Psoas muscle (tissue), 7 donors: ENCODE measurements at regions not wholly inside any gene's neighbourhood (a gene's known extent, or its start where the extent isn't known, plus 50 kb on each side); places are given as distances from the start of the nearest gene placed in this dataset.

Experiments used
- ATAC-seq, 4 donors: fragments of 200-7000 bp; cut with Tn5 transposase; one replicate each; pipeline ENCODE4 v1.9.1; 2020; ENCODE audit warnings: moderate library complexity in 3 of 4, mild to moderate bottlenecking in 2 of 4
- DNase-seq, 2 donors: peaks; one replicate each; pipeline ENCODE4 v3.0.0-alpha.2; 2020
- H3K27ac ChIP-seq: fragments of 200-600 bp; one replicate; pipeline ENCODE4 v1.8.0; 2022
- H3K27me3 ChIP-seq, 3 donors: fragments of 200-600 bp in 1 of 3; one replicate each; pipeline versions ENCODE4 v1.6.1 to v1.8.0; 2013 to 2022; ENCODE audit warnings: low read length in 2 of 3, mild to moderate bottlenecking in 2 of 3, moderate library complexity in 1 of 3; ENCODE audit not compliant: insufficient read depth in 3 of 3
- H3K36me3 ChIP-seq, 2 donors: fragments of 200-600 bp in 1 of 2; one replicate each; pipeline versions ENCODE4 v1.6.1 to v1.8.0; 2013 to 2022; ENCODE audit warnings: low read depth in 1 of 2, mild to moderate bottlenecking in 1 of 2, moderate library complexity in 1 of 2; ENCODE audit not compliant: insufficient read depth in 1 of 2
- H3K4me1 ChIP-seq: fragments of 200-600 bp; one replicate; pipeline ENCODE4 v1.8.0; 2022
- H3K4me3 ChIP-seq: fragments of 200-600 bp; one replicate; pipeline ENCODE4 v1.8.0; 2022; ENCODE audit warnings: mild to moderate bottlenecking
- H3K9me3 ChIP-seq: fragments of 200-600 bp; one replicate; pipeline ENCODE4 v1.8.0; 2022
- CTCF ChIP-seq: fragments of 200-600 bp; IDR thresholded peaks from one replicate; pipeline ENCODE4 v1.8.0; 2022; ENCODE audit warnings: antibody characterized with exemption
- WGBS, 3 donors: extraction: QIAGEN DNeasy Blood & Tissue Kit; methylation state at CpG; one replicate each; pipeline versions ENCODE4 v1.1.6 to v1.1.7; 2013; 5-methylcytosine and 5-hydroxymethylcytosine counted together
- intact Hi-C, 2 donors: fragments of 100-400 bp; cut with DNase I; formaldehyde crosslinking; loops; one replicate each; pipeline versions ENCODE4 v1.11.0 to v1.14.2; 2022
- donor health status: healthy with polysubstance abuse.
- donor health status: DM: no; HTN: no; CAD: no; lungs with moderate emphysema.
- donor health status: Bipolar disorder and iron deficiency.
- donor health status: healthy.
- donor health status: DM: yes; HTN: yes; CAD: no.
- donor health status: DM: no; HTN: no; CAD: no.
- donor health status: DM: yes; HTN: yes; CAD: no.

DNA sequence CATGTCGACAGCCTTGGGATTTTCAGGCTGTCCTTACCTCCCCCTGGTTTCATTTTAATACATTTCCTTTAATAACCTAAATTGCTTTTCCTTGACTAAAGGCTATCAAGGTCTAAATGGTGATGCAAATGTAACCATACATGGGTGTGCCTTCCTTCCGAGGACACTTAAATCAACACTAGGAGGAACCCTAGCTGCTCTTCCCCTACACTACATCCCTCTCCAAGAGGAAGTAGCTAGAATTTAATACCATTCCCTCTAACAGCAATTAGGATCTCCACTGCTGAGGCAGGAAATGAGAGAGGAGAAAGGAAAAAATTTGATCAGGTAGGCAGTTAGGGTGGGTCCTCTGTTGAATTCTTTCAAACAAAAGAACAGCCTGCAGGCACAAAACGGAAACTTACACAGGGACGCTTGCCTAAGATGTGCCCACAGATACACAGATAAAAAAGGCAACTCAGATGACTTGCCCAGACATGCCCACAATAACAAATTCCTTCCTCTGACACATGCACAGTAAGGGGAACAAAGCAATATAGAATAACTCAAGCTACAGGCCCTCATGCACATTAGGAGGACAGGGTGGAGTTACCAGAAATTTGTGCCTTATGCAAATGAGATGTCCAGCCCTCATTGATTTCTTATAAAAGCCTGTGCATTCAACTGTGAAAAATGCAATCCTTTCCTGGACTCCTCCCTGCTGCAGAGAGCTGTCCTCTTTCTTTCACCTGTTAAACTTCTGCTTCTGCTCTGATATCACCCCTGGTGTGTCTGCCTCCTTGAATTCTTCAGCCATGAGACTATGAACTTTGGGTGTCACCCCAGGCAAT, 1024.4 kb upstream of the CADM2 start:
- Histone ChIP-seq H3K9me3 (peaks cover 7% of the 10 kb centered on the region), H3K27ac (peak overlapping the region; percentile 51), H3K27me3 (no peaks in the 10 kb centered on the region), H3K36me3 (no peaks in the 10 kb centered on the region), H3K4me3 (no peak overlapping the region), H3K4me1 (peaks cover 4% of the 10 kb centered on the region)
- 62 to 75% (median 64%) methylated on average over 4 of the region's 4 CpGs for WGBS, 3 donors
- ATAC-seq (peak in 2 of 4 donors; percentile 34 to 77), DNase-seq (no peak)
- TF ChIP-seq CTCF: no peak
- intact Hi-C loops: no loop called here

- Histone ChIP-seq H3K27me3 (no peaks in the 10 kb centered on the region), H3K4me3 (no peak overlapping the region), H3K36me3 (no peaks in the 10 kb centered on the region), H3K27ac (no peak overlapping the region), H3K4me1 (peaks cover 12% of the 10 kb centered on the region), H3K9me3 (no peaks in the 10 kb centered on the region)
- intact Hi-C loops: no loop called here
- DNase-seq (no peak), ATAC-seq (no peak)
- WGBS, 3 donors: 87 to 92% (median 88%) methylated on average over 2 of the region's 2 CpGs
- TF ChIP-seq CTCF: no peak
These were observed 1020.3 kb upstream of the CADM2 start for GRCh38 chr3:83938491-83938890.

GRCh38 chr3:83941990-83942745, 1016.6 kb upstream of the CADM2 start:
- intact Hi-C loops: no loop called here
- peak in 1 of 2 donors; percentile 56 for DNase-seq
- WGBS, 3 donors: 22 to 31% (median 24%) methylated on average over 11 of the region's 11 CpGs

DNA sequence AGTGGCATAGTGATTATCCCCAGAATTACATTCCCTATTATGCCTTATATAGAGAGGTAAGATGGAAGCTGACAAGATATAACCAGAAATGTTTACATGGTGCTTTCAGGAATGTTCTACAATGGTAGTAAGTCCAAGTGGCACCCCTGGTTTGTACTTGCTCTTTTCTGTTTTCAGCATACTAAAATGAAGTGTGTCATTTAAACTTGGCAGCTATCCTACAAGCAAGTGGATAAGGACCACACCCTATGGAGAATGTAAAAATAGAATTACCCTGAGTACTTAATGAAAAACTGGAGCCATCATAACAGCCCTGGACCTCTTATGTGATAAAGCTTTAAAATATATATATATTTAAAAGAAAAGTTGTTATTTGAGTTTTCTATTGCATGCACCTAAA, 1012.7 kb upstream of the CADM2 start:
- DNase-seq (no peak), ATAC-seq (no peak)
- Histone ChIP-seq H3K36me3 (no peaks in the 10 kb centered on the region), H3K9me3 (no peaks in the 10 kb centered on the region), H3K4me3 (no peak overlapping the region), H3K27ac (no peak overlapping the region), H3K27me3 (no peaks in the 10 kb centered on the region), H3K4me1 (peaks cover 7% of the 10 kb centered on the region)
- intact Hi-C loops: no loop called here
- TF ChIP-seq CTCF: no peak

More at GRCh38 chr3:83941990-83942745, 1016.6 kb upstream of the CADM2 start:
- H3K4me3 ChIP-seq: peak overlapping the region; percentile 46
- no peaks in the 10 kb centered on the region for H3K27me3 ChIP-seq
- TF ChIP-seq CTCF: no peak
- no peaks in the 10 kb centered on the region for H3K9me3 ChIP-seq
- peak; percentile 86 to 96 (median 92) for ATAC-seq
- peak overlapping the region; percentile 84 for H3K27ac ChIP-seq
- H3K4me1 ChIP-seq: peaks cover 7% of the 10 kb centered on the region
- no peaks in the 10 kb centered on the region for H3K36me3 ChIP-seq
